ENCODE measurements at regions not wholly inside any gene's neighbourhood (a gene's known extent, or its start where the extent isn't known, plus 50 kb on each side); places are given as distances from the start of the nearest gene placed in this dataset.

DNA sequence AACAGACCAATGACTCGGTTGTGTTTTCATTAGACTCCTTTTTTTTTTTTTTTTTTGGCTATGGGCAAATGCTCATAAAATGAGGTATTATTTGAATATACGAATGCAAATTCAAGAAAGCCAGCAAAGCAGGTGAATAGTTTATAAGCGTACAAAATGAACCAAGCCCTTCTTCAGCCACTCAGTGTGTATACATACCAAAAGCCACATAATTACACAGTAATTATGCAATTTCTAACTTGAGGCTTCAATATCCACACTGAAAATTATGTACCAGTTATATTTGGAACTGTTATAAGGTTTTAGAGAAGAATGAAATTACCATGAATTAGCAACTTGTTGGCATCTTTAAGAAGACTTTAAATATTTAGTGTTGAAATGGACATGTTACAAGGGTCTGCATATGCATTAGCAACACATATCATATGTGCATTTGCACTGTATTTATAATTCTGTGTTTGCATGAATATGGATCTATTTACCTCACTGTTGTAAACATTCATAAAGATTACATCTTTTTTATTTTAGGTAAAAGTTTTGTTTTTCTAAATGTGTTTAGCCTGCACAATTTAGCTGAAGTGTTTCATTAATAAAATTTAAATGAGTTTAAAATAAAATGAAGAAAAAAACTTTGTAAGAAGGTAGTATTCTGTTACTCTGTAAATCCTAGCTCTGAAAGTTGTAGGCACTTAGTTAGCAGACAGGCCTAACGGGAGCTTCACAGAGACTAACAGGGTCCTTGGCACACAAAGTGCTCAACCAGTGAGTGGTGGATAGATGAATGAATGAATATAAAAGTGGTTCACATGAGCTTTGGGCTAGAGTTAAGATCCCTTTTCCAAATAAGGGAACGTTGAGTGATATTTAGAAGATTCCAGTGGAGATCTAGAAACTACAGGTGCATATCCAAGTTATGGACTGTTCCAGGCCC lies 241.0 kb upstream of the NFIA start:
- TF ChIP-seq POLR2A (IDR thresholded peaks at IDR 0.05) (no peak), POLR2AphosphoS5 (IDR thresholded peaks at IDR 0.05) (no peak)
- TF ChIP-seq, protein P1, sequence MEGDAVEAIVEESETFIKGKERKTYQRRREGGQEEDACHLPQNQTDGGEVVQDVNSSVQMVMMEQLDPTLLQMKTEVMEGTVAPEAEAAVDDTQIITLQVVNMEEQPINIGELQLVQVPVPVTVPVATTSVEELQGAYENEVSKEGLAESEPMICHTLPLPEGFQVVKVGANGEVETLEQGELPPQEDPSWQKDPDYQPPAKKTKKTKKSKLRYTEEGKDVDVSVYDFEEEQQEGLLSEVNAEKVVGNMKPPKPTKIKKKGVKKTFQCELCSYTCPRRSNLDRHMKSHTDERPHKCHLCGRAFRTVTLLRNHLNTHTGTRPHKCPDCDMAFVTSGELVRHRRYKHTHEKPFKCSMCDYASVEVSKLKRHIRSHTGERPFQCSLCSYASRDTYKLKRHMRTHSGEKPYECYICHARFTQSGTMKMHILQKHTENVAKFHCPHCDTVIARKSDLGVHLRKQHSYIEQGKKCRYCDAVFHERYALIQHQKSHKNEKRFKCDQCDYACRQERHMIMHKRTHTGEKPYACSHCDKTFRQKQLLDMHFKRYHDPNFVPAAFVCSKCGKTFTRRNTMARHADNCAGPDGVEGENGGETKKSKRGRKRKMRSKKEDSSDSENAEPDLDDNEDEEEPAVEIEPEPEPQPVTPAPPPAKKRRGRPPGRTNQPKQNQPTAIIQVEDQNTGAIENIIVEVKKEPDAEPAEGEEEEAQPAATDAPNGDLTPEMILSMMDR (IDR thresholded peaks at IDR 0.05): no peak

All from suprapubic skin (tissue), 4 donors.